ENCODE measurements at regions not wholly inside any gene's neighbourhood (a gene's known extent, or its start where the extent isn't known, plus 50 kb on each side); places are given as distances from the start of the nearest gene placed in this dataset.

DNA sequence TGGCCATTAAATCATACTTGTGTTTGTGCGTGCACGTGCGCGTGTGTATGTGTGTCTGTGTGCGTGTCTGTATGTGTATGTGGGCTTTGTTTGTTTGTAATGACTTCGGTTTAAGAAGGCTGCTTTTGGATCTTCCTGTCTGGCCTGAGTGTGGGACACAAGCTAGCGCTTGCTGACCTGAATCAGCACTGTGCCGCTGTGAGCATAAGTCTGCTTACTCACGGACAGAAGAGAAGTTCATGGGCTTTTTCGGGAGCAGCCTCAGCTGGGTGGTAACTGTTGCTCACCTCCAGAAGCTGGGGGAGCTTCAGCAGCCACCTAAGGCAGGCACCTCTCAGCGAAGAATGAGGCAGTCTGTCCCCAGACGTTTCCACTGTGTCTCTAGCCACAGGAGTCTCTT lies 56.1 kb upstream of the TRUB1 start:
- no peak for TF ChIP-seq NR1H2 (CRISPR knock-in tag; IDR thresholded peaks at IDR 0.05)
- TF ChIP-seq PRRX2 (CRISPR knock-in tag; IDR thresholded peaks at IDR 0.05), result no peak
- TF ChIP-seq, protein P1, sequence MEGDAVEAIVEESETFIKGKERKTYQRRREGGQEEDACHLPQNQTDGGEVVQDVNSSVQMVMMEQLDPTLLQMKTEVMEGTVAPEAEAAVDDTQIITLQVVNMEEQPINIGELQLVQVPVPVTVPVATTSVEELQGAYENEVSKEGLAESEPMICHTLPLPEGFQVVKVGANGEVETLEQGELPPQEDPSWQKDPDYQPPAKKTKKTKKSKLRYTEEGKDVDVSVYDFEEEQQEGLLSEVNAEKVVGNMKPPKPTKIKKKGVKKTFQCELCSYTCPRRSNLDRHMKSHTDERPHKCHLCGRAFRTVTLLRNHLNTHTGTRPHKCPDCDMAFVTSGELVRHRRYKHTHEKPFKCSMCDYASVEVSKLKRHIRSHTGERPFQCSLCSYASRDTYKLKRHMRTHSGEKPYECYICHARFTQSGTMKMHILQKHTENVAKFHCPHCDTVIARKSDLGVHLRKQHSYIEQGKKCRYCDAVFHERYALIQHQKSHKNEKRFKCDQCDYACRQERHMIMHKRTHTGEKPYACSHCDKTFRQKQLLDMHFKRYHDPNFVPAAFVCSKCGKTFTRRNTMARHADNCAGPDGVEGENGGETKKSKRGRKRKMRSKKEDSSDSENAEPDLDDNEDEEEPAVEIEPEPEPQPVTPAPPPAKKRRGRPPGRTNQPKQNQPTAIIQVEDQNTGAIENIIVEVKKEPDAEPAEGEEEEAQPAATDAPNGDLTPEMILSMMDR (IDR thresholded peaks at IDR 0.05), result no peak
- no peak for TF ChIP-seq FOXP1 (CRISPR knock-in tag; IDR thresholded peaks at IDR 0.05; ENCODE audit: borderline replicate concordance)
- TF ChIP-seq IRF2 (CRISPR knock-in tag; IDR thresholded peaks at IDR 0.05; ENCODE audit: borderline replicate concordance, low read depth), result no peak
- TF ChIP-seq ZNF121 (CRISPR knock-in tag; IDR thresholded peaks at IDR 0.05), result no peak
